ENCODE measurements at regions not wholly inside any gene's neighbourhood (a gene's known extent, or its start where the extent isn't known, plus 50 kb on each side); places are given as distances from the start of the nearest gene placed in this dataset.

DNA sequence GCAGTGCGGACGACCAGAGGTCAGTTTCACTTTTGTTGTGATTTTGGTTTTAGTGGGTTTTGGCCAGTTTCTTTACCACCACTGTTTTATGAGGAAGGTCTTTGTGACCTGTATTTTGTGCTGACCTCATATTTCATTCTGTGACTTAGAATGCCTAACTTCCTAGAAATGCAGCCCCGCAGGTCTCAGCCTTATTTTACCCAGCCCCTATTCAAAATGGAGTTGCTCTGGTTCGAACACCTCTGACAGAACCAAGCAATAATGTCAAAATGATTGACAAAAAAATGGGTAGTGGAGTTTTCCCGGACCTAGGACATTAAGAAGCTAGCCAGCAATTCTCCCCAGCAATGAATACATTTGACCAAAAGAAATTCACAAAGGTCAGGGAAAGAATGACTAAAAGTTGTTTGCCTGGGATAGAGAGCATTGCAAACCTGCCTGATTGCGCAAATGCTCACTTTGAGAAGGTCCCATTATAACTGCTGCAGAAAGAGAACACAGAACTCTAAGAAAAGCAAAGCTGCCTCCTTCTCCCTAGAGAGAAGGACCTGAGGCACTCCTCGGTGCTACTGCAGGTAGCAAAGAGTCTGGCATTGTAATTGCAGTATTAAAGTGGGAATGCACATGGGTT, 288.8 kb downstream of the ADGB start:
- DNase-seq = no peak

DNA sequence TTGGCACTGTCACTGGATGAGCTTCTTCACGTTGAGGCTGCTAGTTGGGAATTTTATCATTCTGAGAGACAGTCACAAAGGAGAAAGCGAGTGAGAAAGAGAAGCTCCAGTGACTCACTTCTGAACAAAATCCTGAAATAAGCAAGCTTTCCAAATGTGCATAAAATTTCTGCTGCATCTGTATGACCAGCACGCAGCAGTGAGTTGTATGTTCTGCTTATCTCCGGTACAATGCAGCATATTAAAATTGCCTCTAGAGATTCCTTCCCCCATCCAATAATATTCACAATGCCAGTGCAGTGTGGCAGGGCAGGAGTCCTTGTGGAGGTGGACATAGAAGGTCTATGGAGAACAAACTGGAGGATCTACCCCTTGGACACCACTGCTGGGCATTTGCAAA, 290.5 kb downstream of the ADGB start:
- no peak for DNase-seq

DNA sequence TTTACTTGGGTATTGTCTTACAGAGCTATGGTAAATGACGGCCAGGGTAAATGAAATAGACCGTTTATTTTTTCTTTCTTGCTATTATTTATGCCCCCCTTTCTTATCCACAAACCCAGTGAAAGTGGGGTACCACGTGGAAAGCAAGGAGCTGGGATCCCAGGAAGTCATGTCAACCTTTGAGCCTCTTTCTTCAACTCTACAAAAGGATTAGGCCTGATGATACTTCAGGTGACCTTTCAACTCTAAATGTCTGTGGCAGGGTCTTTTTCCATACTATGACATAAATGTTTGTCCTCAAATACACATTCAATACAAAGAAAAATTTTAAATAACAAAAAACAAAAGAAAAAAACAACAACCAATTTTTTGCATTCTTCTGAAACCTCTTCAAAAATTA, 291.4 kb downstream of the ADGB start:
- no peak for DNase-seq

- DNase-seq = no peak
These were observed 292.1 kb downstream of the ADGB start for GRCh38 chr6:146890644-146891434.

GRCh38 chr6:146891615-146892265, 293.0 kb downstream of the ADGB start:
- no peak for DNase-seq

DNA sequence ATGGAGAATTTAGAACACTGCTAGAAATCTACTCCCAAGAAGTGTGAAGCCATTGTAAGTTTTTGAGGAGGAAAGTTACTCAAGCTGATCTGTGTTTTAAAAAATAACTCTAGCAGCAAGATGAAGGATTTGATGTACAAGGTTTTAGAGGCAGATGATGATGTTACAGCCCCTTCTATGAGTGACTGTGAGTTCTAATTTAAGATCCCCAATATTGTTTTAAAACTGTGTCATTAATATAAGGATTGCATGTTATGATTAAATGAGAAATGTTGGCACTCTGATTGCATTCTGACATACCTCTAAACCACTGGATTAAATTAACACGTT, 293.5 kb downstream of the ADGB start:
- no peak for DNase-seq

GRCh38 chr6:146892613-146893401, 294.0 kb downstream of the ADGB start:
- peak; percentile 67 for DNase-seq

DNA sequence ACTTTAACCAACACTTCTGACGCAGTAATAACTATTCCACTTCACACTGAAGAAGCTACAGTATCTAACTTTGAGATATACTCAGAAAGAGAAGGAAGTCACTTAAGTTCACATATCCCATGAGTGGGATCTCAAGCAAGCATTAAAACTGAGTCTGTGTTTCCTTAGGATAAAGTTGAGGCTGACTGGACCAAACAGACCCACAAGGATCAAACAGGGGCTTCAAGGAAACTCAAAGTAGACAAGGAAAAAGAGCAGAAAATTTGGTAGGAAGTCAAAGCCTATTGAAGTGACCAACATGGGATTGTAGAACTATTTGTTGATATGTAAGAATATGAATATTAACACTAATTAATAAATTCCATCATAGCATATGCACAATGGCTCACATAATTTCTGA, 294.9 kb downstream of the ADGB start:
- DNase-seq = no peak

DNA sequence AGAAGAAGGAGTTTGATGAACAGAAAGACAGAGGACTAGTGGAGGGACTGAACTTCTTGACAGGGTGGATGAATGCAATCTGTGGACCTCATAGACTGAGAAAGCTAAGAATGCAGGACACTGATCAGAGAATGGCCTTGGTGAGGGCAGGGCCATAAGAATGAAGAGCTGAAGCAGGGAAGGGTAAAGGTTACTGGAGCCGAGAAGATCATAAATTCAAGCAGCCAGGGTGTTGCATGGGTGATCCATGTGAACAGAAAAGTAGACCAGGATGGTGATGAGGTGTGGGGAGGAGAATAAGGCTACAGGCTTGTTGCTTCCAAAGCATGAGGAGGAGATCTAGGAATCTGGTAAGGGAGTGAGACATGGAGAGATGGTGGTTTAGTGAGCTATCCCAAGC, 295.9 kb downstream of the ADGB start:
- no peak for DNase-seq

- DNase-seq = no peak
These were observed 296.5 kb downstream of the ADGB start for GRCh38 chr6:146895101-146895771.

- DNase-seq = no peak
These were observed 296.9 kb downstream of the ADGB start for GRCh38 chr6:146895772-146896061.

GRCh38 chr6:146896062-146896813, 297.5 kb downstream of the ADGB start:
- no peak for DNase-seq

DNA sequence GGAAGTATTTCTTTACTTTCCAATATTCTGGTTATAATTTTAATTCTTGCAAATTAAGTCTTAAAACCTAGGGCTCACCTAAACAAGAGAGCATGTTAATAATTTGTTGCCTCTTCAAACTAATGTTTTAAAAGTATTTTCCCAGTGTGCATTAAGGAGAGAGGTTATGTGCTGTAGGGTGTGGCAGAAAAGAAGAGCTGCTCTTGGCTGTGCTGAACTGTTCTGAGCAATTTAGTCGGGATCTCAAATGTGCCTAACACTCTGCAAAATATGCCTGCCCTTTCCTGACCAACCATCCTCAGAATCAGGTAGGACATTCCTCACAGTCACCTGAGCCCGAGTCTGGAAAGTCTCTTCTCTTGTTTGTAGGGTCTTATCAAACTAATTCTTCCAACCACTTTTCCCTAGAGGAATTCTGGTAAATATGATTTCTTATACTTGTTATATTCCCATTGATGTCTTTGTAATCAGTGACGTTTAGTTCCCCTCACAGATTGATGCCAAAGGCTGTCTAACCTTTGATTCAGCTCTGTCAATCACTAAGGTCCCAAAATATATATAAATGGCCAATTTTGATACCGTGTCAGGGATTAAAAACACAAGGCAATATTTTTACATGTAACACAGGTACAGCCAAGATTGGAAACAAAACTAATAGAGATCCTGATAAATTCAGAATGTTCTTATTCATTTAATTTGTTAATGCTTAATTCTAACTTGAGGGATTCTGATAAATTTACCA, 298.4 kb downstream of the ADGB start:
- no peak for DNase-seq

DNA sequence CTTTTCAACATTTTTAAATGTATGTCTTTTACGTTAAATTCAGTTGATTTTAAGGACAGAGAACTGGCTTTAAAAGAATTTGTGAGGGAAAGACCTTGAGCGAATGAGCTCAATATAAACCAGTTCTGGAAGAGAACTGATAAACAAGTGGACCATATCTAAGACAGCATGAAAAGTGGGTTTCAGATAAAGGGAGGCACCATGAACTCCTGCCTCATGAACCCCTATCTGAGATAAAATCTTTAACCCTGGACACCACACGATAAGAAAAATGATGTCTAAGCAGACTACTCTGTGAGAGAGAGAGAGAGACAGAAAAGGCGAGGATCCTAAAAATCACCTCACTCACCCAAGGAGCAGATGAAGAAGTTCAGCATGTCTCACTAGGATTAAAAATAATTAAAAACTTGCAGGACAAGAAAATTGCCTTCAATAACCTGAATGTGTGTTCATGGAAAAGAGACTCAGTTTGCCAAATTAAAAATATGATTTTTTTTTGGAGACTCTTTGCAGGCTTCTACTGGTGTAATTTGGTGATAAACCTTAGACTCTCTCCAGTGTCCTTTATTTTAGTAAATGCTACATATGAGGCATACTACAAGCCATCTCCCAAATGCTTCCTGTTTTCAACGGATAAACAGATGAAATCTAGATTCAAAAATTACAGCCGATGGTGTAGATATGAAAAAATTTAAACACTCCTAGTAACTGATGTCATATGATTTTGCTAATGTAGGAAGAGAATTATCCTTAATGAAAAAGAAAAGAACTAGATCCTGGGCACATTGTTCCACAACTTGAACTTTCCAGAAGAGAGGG, 299.5 kb downstream of the ADGB start:
- DNase-seq = no peak

DNA sequence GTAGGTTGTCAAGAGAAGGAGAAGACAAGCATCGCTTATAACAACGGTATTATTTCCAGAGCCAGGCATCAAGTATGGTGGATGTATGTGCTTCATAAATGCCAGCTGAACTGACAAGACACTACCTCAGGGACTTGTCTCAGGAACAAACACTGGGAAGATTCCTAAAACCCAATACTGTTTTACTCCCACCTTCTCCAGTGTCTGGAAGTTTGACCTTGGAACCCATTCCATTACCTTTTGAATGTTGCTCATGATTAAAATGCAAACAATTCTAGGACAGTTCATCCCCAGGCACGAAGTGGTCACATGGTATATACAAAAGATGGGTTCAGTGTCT, 300.1 kb downstream of the ADGB start:
- DNase-seq = no peak

GRCh38 chr6:146901940-146902816, 302.0 kb upstream of the STXBP5 start:
- peak; percentile 33 for DNase-seq

DNA sequence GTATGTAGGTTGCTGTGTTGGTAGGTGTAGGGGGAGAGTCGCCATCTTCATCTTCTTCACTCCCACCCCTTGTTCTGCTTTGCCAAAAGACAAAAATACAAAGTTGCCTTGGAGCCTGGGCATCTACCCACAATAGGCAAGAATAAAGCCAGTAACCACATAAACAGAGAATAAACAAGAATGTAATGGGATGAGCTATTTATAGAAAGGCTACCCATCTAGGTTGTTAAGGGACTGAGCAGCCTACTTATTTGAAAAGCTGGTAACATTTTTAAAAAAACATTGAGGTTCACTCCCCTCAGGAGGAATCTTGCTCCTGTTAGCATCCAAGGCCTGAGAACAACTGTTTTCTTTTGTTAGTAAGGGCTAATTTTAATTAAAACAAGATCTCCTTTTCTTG, 301.4 kb upstream of the STXBP5 start:
- no peak for DNase-seq

DNA sequence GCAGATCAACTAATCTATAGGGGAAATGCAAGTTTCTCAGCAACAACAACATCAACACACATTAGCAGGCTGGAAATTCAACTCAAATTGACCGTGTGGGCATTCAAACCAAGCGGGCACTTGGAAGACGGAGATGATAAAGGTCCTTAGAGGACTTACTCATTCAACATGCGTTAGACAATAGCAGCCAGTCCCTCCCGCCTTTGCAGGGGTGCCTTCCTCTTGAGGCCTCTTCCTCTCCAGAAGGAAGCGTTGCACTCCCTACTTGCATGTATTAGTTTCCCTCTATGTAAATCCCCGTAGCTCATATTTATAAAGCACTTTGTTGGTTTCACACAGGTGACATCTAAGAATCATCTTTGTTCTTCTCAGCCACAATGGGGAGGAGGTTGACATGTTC, 300.8 kb upstream of the STXBP5 start:
- no peak for DNase-seq

GRCh38 chr6:146904596-146904995, 299.6 kb upstream of the STXBP5 start:
- DNase-seq = no peak

Measured in dermis blood vessel endothelial cell (primary cell).